Peyer's patch (tissue), 4 donors: ENCODE measurements at regions not wholly inside any gene's neighbourhood (a gene's known extent, or its start where the extent isn't known, plus 50 kb on each side); places are given as distances from the start of the nearest gene placed in this dataset.
"Not testable (repeated sequence)": the region's sequence is repeated elsewhere in the genome, so short reads cannot be mapped to it uniquely, and the experiment has no call there.

ENCODE experiments used
- DNase-seq, 3 donors: peaks; one replicate each; pipeline ENCODE4 v3.0.0-alpha.2; 2017 to 2019
- H3K27ac ChIP-seq, 4 donors: fragments of 200-600 bp; sonication (generic); one replicate each; pipeline ENCODE4 v1.5.1; 2016 to 2019
- H3K27me3 ChIP-seq, 2 donors: fragments of 200-600 bp; sonication (generic); one replicate each; pipeline ENCODE4 v1.5.1; 2019
- H3K36me3 ChIP-seq, 3 donors: fragments of 200-600 bp; sonication (generic); one replicate each; pipeline ENCODE4 v1.5.1; 2016 to 2019
- H3K4me1 ChIP-seq, 4 donors: fragments of 200-600 bp; sonication (generic); one replicate each; pipeline ENCODE4 v1.5.1; 2016 to 2019
- H3K4me3 ChIP-seq, 4 donors: fragments of 200-600 bp; sonication (generic); 1 replicate in 3 of 4; 2 replicates in 1 of 4; pipeline ENCODE4 v1.5.1; 2016 to 2019; ENCODE audit warnings: mild to moderate bottlenecking in 1 of 4
- H3K9me3 ChIP-seq, 4 donors: fragments of 200-600 bp; sonication (generic); one replicate each; pipeline ENCODE4 v1.5.1; 2016 to 2019; ENCODE audit warnings: mild to moderate bottlenecking in 1 of 4
- CTCF ChIP-seq, 6 experiments: fragments of 450-650 bp in 4 of 6; fragments of 200-600 bp in 2 of 6; sonication (generic) in 1 of 6; IDR thresholded peaks; one replicate each; pipeline ENCODE4 v1.5.1; 2017 to 2019; ENCODE audit warnings: antibody characterized with exemption in 6 of 6, mild to moderate bottlenecking in 3 of 6, moderate library complexity in 1 of 6
- POLR2A ChIP-seq, 2 donors: fragments of 450-650 bp; IDR thresholded peaks; one replicate each; pipeline ENCODE4 v1.5.1; 2017; ENCODE audit warnings: antibody characterized with exemption in 2 of 2, mild to moderate bottlenecking in 2 of 2, moderate library complexity in 2 of 2

DNA sequence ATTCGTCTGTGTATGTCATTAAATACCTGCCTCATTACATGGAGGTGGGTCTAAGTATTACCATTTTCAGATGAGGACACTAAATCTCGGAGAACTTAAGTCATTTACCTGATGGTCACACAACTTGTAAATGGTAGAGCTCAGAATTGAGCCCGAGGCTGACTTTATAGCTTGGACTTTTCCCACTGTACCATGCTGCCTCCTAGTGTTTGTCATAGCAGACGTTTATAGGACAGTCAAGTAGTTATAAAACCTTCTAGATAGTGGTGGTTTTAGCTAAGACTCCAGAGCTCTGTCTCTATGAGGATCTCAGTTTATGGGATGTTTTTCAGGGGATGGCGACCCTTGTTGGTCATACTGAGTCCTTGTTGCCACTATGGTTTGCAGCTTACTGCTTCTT is 271.8 kb downstream of the ZNF37A start:
- H3K4me1 ChIP-seq, H3K9me3 ChIP-seq, DNase-seq, H3K27me3 ChIP-seq, H3K27ac ChIP-seq, H3K4me3 ChIP-seq: not testable (repeated sequence)
- peaks cover 0 to 14% (median 0%) of the 10 kb centered on the region in 3 donors for H3K36me3 ChIP-seq
- peak in 4 of 6 experiments; percentile 15 to 55 (median 46) for TF ChIP-seq CTCF (IDR thresholded peaks at IDR 0.05)

- not testable (repeated sequence) for H3K27ac ChIP-seq, H3K9me3 ChIP-seq, H3K36me3 ChIP-seq, DNase-seq, H3K4me1 ChIP-seq, H3K27me3 ChIP-seq, H3K4me3 ChIP-seq
Observed at GRCh38 chr10:38383800-38384199, 289.7 kb downstream of the ZNF37A start.

- not testable (repeated sequence) for H3K36me3 ChIP-seq
Observed at GRCh38 chr10:38386869-38387268, 292.7 kb downstream of the ZNF37A start.

GRCh38 chr10:38390725-38391124 is 296.6 kb downstream of the ZNF37A start:
- not testable (repeated sequence) for H3K9me3 ChIP-seq, H3K27ac ChIP-seq, H3K27me3 ChIP-seq, H3K4me3 ChIP-seq, H3K4me1 ChIP-seq, H3K36me3 ChIP-seq
- TF ChIP-seq CTCF (IDR thresholded peaks at IDR 0.05): peak in 3 of 6 experiments; percentile 10 to 25 (median 12)
- DNase-seq: peak in 1 of 3 donors; percentile 31

More at GRCh38 chr10:38386869-38387268, 292.7 kb downstream of the ZNF37A start:
- H3K4me1 ChIP-seq, H3K27me3 ChIP-seq, H3K4me3 ChIP-seq, H3K27ac ChIP-seq, DNase-seq, H3K9me3 ChIP-seq: not testable (repeated sequence)

DNA sequence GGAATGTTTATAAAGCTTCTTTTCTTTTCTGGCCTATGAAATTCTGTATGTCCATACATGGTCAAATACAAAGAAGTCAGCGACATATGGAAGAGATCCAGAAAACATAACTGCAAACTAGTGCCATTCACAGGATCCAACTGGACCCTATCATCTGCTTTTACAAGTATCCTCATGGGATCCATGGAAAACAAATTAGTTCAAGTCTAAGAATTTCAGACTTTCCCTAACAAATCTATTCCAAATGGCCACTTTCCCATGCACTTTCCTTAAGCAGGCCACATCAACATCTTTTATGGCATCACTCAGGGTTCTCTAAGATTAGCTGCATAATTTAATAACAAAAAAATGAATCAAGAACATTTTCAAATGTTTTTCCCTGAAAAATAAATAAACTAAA is 301.3 kb downstream of the ZNF37A start:
- not testable (repeated sequence) for H3K4me3 ChIP-seq, DNase-seq, H3K27ac ChIP-seq, H3K9me3 ChIP-seq, H3K27me3 ChIP-seq, H3K4me1 ChIP-seq, H3K36me3 ChIP-seq

GRCh38 chr10:38396178-38396954 is 302.2 kb downstream of the ZNF37A start:
- H3K27me3 ChIP-seq, H3K4me1 ChIP-seq, H3K9me3 ChIP-seq, H3K36me3 ChIP-seq, H3K27ac ChIP-seq, H3K4me3 ChIP-seq, DNase-seq: not testable (repeated sequence)

DNA sequence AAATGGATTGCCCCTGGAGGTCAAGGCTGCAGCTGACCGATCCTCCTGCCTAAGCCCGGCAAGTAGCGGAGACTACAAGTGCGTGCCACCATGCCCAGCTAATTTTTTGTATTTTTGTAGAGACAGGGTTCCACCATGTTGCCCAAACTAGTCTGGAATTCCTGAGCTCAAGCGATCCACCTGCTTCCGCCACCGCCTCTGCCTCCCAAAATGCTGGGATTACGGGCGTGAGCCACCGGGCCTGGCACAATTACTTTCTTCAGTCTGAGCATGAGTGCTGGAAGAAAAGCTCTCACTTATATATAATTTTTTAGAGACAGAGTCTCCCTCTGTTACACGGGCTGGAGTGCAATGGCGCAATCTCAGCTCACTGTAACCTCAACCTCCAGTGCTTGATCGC is 307.4 kb downstream of the ZNF37A start:
- not testable (repeated sequence) for H3K4me1 ChIP-seq, H3K36me3 ChIP-seq, H3K27me3 ChIP-seq, H3K9me3 ChIP-seq
- peak in 1 of 3 donors; percentile 46 for DNase-seq
- H3K27ac ChIP-seq: peak overlapping the region in 3 of 4 donors; percentile 96 to 98 (median 98)
- peak overlapping the region in 3 of 4 donors; percentile 61 to 87 (median 74) for H3K4me3 ChIP-seq

DNA sequence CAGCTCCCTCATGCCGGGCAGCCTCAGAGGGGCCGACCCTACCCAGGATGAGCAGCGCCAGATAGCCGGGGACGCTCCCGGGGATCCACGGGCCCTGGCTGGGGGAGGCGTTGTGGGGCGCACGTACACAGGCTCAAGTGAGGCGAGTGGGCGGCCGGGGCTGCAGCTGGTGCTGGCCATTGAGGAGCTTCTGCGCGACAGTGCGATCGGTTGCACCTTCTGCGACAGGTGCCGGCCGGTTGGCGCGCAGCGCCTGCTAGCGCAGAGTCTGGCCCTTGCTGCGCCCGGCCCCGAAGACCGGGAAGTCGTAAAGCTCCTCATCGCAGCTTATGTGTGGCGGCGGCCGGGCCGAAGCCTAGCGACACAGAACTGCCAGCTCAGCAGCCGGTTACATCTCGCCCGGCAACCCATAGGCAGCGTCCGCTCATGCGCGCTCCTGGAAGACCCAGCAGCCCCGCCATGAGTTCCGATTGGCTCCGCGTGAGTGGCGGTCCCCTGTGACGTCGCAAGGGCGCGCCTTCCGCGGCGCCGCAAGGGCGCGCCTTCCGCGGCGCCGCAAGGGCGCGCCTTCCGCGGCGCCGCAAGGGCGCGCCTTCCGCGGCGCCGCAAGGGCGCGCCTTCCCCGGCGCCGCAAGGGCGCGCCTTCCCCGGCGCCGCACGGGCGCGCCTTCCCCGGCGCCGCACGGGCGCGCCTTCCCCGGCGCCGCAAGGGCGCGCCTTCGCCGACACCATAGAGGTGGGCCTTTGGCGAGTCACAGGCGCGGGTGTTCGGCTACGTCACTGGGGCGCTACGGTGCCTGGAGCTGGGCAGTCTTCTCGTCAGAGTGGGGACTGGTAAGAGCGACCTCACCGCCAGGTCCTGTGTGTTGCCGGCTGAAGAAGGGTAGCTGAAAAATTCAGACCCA is 308.6 kb downstream of the ZNF37A start:
- not testable (repeated sequence) for H3K4me1 ChIP-seq, H3K27me3 ChIP-seq, H3K9me3 ChIP-seq, H3K36me3 ChIP-seq
- H3K27ac ChIP-seq: peak overlapping the region; percentile 89 to 98 (median 97)
- DNase-seq: peak; percentile 94 to 96 (median 95)
- TF ChIP-seq CTCF (IDR thresholded peaks at IDR 0.05) (peak in 1 of 6 experiments; percentile 28), POLR2A (IDR thresholded peaks at IDR 0.05) (peak; percentile 59 to 67)
- peak overlapping the region; percentile 61 to 87 (median 77) for H3K4me3 ChIP-seq
